GM12878 (cell line): ENCODE measurements at regions not wholly inside any gene's neighbourhood (a gene's known extent, or its start where the extent isn't known, plus 50 kb on each side); places are given as distances from the start of the nearest gene placed in this dataset.

Source experiments
- ATAC-seq: fragments of 200-7000 bp; cut with Tn5 transposase; 3 replicates; pipeline ENCODE4 v1.9.1; 2020; ENCODE audit warnings: mild to moderate bottlenecking, moderate library complexity
- BruUV-seq: library from RNA; stranded (reverse); fragments of 400-500 nt; replicated peaks from 2 replicates; lab custom pipeline; 2021; lab: Mats Ljungman, UMichigan
- CTCF ChIA-PET: fragments of 300-600 bp; sonication (Branson Sonifier 250); formaldehyde crosslinking; extraction: SDS; loops from one replicate; lab custom pipeline; 2021; ENCODE audit warnings: inconsistent platforms; lab: Yijun Ruan, JAX
- POLR2A ChIA-PET: fragments of 350-600 bp; formaldehyde crosslinking; extraction: SDS; loops from one replicate; lab custom pipeline; 2021; ENCODE audit warnings: inconsistent platforms; lab: Charles Lee
- RAD21 ChIA-PET: fragments of 300-600 bp; sonication (Branson Sonifier 250); formaldehyde crosslinking; loops from one replicate; lab custom pipeline; 2023; ENCODE audit warnings: antibody characterized with exemption; ENCODE audit not compliant: unreplicated experiment; lab: Charles Lee
- SMC1A ChIA-PET: fragments of 300-600 bp; sonication (Branson Sonifier 250); formaldehyde crosslinking; loops from one replicate; lab custom pipeline; 2023; ENCODE audit not compliant: unreplicated experiment, uncharacterized antibody; lab: Charles Lee
- DNase-seq: peaks from one replicate; pipeline ENCODE4 v3.0.0-alpha.2; 2011; ENCODE audit warnings: low read depth, low spot score
- FAIRE-seq: peaks from 3 replicates; lab custom pipeline; 2011; peaks lifted over from hg19 to GRCh38; lab: Jason Lieb, UNC
- H2AFZ ChIP-seq: 2 replicates; pipeline ENCODE4 v1.6.0; 2011; ENCODE audit warnings: low read depth, low read length, control low read depth; ENCODE audit not compliant: control insufficient read depth
- H3K27ac ChIP-seq: 2 replicates; pipeline ENCODE4 v1.5.1; 2011; ENCODE audit warnings: control low read depth; ENCODE audit not compliant: control insufficient read depth, insufficient read depth
- H3K27me3 ChIP-seq, 2 experiments: replicated peaks in 1 of 2; 2 replicates each; pipeline versions ENCODE4 v1.6.0 to v1.6.1; 2011; ENCODE audit warnings: low read length in 1 of 2; ENCODE audit not compliant: control insufficient read depth in 2 of 2, insufficient read depth in 2 of 2
- H3K36me3 ChIP-seq, 2 experiments: 2 replicates each; pipeline ENCODE4 v1.5.1; 2011; ENCODE audit warnings: low read length in 1 of 2; ENCODE audit not compliant: control insufficient read depth in 2 of 2, insufficient read depth in 2 of 2
- H3K4me1 ChIP-seq: 2 replicates; pipeline ENCODE4 v1.6.1; 2011; ENCODE audit warnings: mild to moderate bottlenecking, low read length, moderate library complexity, mixed read lengths; ENCODE audit not compliant: control insufficient read depth, insufficient read depth
- H3K4me2 ChIP-seq: 2 replicates; pipeline ENCODE4 v1.6.0; 2011; ENCODE audit warnings: control low read depth; ENCODE audit not compliant: control insufficient read depth, insufficient read depth
- H3K4me3 ChIP-seq: fragments of 200-600 bp; sonication (generic); 2 replicates; pipeline ENCODE4 v1.5.1; 2016
- H3K79me2 ChIP-seq: 2 replicates; pipeline ENCODE4 v1.6.0; 2011; ENCODE audit warnings: low read length; ENCODE audit not compliant: control insufficient read depth, insufficient read depth
- H3K9ac ChIP-seq: 2 replicates; pipeline ENCODE4 v1.8.0; 2011; ENCODE audit warnings: low read length, control low read depth, mixed read lengths; ENCODE audit not compliant: control insufficient read depth, insufficient read depth
- H3K9me3 ChIP-seq: replicated peaks from 3 replicates; pipeline ENCODE4 v1.5.1; 2011; ENCODE audit warnings: mild to moderate bottlenecking, low read length; ENCODE audit not compliant: control insufficient read depth, insufficient read depth
- H4K20me1 ChIP-seq: 2 replicates; pipeline ENCODE4 v1.6.0; 2011; ENCODE audit not compliant: control insufficient read depth, insufficient read depth
- CHD4 ChIP-seq: fragments of 200-600 bp; sonication (generic); IDR thresholded peaks from 2 replicates; pipeline ENCODE4 v1.6.1; 2016; ENCODE audit warnings: mild to moderate bottlenecking
- CREB1 ChIP-seq: IDR thresholded peaks from 2 replicates; pipeline ENCODE4 v1.6.1; 2012; ENCODE audit warnings: low read depth, mild to moderate bottlenecking, inconsistent platforms
- CREM ChIP-seq: IDR thresholded peaks from 2 replicates; pipeline ENCODE4 v1.6.1; 2014; ENCODE audit warnings: antibody characterized with exemption, low read depth
- EP300 ChIP-seq, 2 experiments: fragments of 150-350 bp in 1 of 2; IDR thresholded peaks; 2 replicates each; pipeline ENCODE4 v1.6.1; 2011 to 2012; ENCODE audit warnings: low read depth in 2 of 2, low read length in 2 of 2, borderline replicate concordance in 1 of 2, improper control_type of control experiment in 1 of 2, inconsistent platforms in 1 of 2; ENCODE audit not compliant: control insufficient read depth in 1 of 2
- NFIC ChIP-seq: IDR thresholded peaks from 2 replicates; pipeline ENCODE4 v1.6.1; 2012; ENCODE audit warnings: low read depth, mild to moderate bottlenecking, inconsistent platforms, low read length, moderate library complexity
- NFXL1 ChIP-seq: fragments of 450-650 bp; IDR thresholded peaks from 2 replicates; pipeline ENCODE4 v1.6.1; 2017; ENCODE audit warnings: antibody characterized with exemption, mild to moderate bottlenecking, borderline replicate concordance
- RBBP5 ChIP-seq: fragments of 200-600 bp; sonication (generic); conservative IDR thresholded peaks from 2 replicates; pipeline ENCODE4 v1.6.1; 2016
- RELA ChIP-seq: fragments of 450-650 bp; IDR thresholded peaks from 2 replicates; pipeline ENCODE4 v1.8.0; 2014; ENCODE audit warnings: borderline replicate concordance; ENCODE audit not compliant: partially characterized antibody
- RFX5 ChIP-seq: IDR thresholded peaks from 2 replicates; pipeline ENCODE4 v1.6.1; 2011; ENCODE audit warnings: low read depth, low read length, improper control_type of control experiment
- SMAD5 ChIP-seq: IDR thresholded peaks from 2 replicates; pipeline ENCODE4 v1.6.1; 2016; ENCODE audit warnings: antibody characterized with exemption, low read depth
- SREBF1 ChIP-seq: IDR thresholded peaks from 2 replicates; pipeline ENCODE4 v1.6.1; 2012; ENCODE audit warnings: mild to moderate bottlenecking, low read length
- TAF1 ChIP-seq: IDR thresholded peaks from 2 replicates; pipeline ENCODE4 v1.6.1; 2011; ENCODE audit warnings: mild to moderate bottlenecking, low read depth, low read length, borderline replicate concordance
- ZNF274 ChIP-seq: IDR thresholded peaks from one replicate; pipeline ENCODE4 v1.8.0; 2011; ENCODE audit not compliant: insufficient read length, insufficient read depth
- ZNF384 ChIP-seq: IDR thresholded peaks from 2 replicates; pipeline ENCODE4 v1.6.1; 2012; ENCODE audit warnings: low read depth, mild to moderate bottlenecking, low read length, improper control_type of control experiment, borderline replicate concordance
- WGBS: methylation state at CpG from one replicate; pipeline ENCODE4 v1.1.6; 2016; ENCODE audit warnings: low lambda C conversion rate; ENCODE audit not compliant: insufficient replicate concordance, insufficient coverage; ENCODE audit errors: missing lambda C conversion rate; 5-methylcytosine and 5-hydroxymethylcytosine counted together
- in situ Hi-C: fragments of 300-500 bp; cut with MboI; formaldehyde crosslinking; loops from 9 replicates; pipeline ENCODE4 v1.14.3; 2018; ENCODE audit warnings: mixed read lengths
- intact Hi-C: fragments of 100-400 bp; cut with micrococcal nuclease; formaldehyde crosslinking; loops from one replicate; pipeline ENCODE4 v1.14.2; 2022; ENCODE audit not compliant: unreplicated experiment
- TF ChIP-seq, protein P1 (sequence below): IDR thresholded peaks from 2 replicates; pipeline ENCODE4 v1.6.1; 2011; ENCODE audit warnings: borderline replicate concordance, low read depth, mild to moderate bottlenecking, moderate library complexity, mixed read lengths, low read length; ENCODE audit not compliant: insufficient read depth; ENCODE audit errors: extremely low read length
- TF ChIP-seq, protein P2 (sequence below): IDR thresholded peaks from 2 replicates; pipeline ENCODE4 v1.6.1; 2011; ENCODE audit warnings: low read depth, mild to moderate bottlenecking, low read length, moderate library complexity, borderline replicate concordance; ENCODE audit errors: extremely low read depth
- TF ChIP-seq, protein P3 (sequence below): fragments of 450-650 bp; IDR thresholded peaks from 2 replicates; pipeline ENCODE4 v1.6.1; 2017; ENCODE audit warnings: mild to moderate bottlenecking, moderate library complexity

DNA sequence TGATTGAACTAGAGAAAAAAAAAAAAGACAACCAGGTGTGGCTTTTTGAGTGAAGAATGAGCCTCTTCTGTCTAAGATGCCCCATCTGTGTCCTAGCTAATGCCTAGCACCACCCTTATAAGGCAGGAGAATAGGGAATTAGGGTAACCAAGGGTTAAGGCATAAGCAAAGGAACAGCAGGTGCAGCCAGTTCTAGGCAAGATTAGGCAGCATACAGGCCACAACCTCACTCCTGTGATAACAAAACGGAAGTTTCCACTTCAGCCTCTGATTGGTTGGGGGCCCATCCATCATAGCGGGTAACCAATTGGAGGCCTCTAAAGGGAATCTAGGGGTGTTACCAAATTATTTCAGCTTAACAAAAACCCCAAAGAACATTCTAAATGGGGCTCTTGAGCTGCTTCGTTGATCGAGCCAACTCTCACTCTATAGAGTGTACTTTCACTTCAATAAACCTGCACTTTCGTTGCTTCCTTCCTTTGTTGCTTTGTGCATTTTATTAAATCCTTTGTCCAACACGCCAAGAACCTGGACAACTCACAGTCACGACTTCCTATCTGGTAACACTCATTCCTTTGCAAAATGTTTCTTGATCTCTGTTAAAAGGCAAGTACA is 61.9 kb upstream of the TAGAP start:
- H4K20me1 ChIP-seq = no peaks in the 10 kb centered on the region
- peak overlapping the region; percentile 82 for H2AFZ ChIP-seq
- H3K79me2 ChIP-seq = no peaks in the 10 kb centered on the region
- H3K36me3 ChIP-seq = no peaks in the 10 kb centered on the region
- H3K4me3 ChIP-seq = peak overlapping the region; percentile 19; the same call in 1 of the 2 replicates
- no peaks in the 10 kb centered on the region for H3K9me3 ChIP-seq
- ChIA-PET POLR2A (interaction anchor here (0.6 to 8.3 kb wide), 13 partner anchors 10 to 107 kb away, joined by 3 to 79 read pairs (median 7); partner anchors contain the start of genes RSPH3 and TAGAP), CTCF (interaction anchor here (0.6 to 20.8 kb wide), 14 partner anchors 8 to 682 kb away, joined by 3 to 631 read pairs (median 6); partner anchors contain the start of genes RSPH3 and TAGAP), RAD21 (interaction anchor here (0.6 to 10.5 kb wide), 22 partner anchors 8 to 620 kb away, joined by 3 to 298 read pairs (median 6); partner anchors contain the start of genes RSPH3, SYTL3 and TAGAP), SMC1A (interaction anchor here (0.7 to 20.8 kb wide), 21 partner anchors 8 to 314 kb away, joined by 3 to 517 read pairs (median 5); partner anchors contain the start of genes RSPH3 and TAGAP)
- in situ Hi-C loops (loop anchor here (5.0 kb wide), 2 partner anchors 64 to 99 kb away; partner anchors contain the start of gene TAGAP), intact Hi-C loops (loop anchor here (10.0 kb wide), 1 partner anchor 292 kb away; the partner anchor contains the start of gene EZR)
- BruUV-seq = no TSS peak
- peak overlapping the region; percentile 44; the same call in 1 of the 2 replicates for H3K9ac ChIP-seq
- peak overlapping the region; percentile 75 for H3K27ac ChIP-seq
- H3K4me1 ChIP-seq = peaks cover 37% of the 10 kb centered on the region
- DNase-seq (peak; percentile 92), ATAC-seq (peak; percentile 85), FAIRE-seq (peak; percentile 62)
- 1% methylated on average over 7 of the region's 7 CpGs for WGBS
- no peaks in the 10 kb centered on the region for H3K27me3 ChIP-seq
- H3K4me2 ChIP-seq = peak overlapping the region; percentile 92
- TF ChIP-seq ZNF274 (no peak), EP300 (IDR thresholded peaks at IDR 0.05; ENCODE audit: borderline replicate concordance in 1 of 2, control insufficient read depth in 1 of 2, low read depth in 2 of 2, low read length in 2 of 2) (peak in 1 of 2 experiments; percentile 43; a peak in 1 of 4 replicates), NFIC (peak; percentile 6; the same call in 1 of the 2 replicates), CHD4 (no peak), RBBP5 (no peak), TAF1 (peak; percentile 77; the same call in 1 of the 2 replicates), NFXL1 (no peak), SREBF1 (no peak), RELA (no peak), ZNF384 (peak; percentile 6; the same call in 1 of the 2 replicates), CREM (peak; percentile 35; the same call in 1 of the 2 replicates), SMAD5 (no peak), RFX5 (no peak), CREB1 (peak; percentile 64; the same call in 1 of the 2 replicates)
- TF ChIP-seq, protein P1, sequence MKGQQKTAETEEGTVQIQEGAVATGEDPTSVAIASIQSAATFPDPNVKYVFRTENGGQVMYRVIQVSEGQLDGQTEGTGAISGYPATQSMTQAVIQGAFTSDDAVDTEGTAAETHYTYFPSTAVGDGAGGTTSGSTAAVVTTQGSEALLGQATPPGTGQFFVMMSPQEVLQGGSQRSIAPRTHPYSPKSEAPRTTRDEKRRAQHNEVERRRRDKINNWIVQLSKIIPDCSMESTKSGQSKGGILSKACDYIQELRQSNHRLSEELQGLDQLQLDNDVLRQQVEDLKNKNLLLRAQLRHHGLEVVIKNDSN = no peak
- TF ChIP-seq, protein P2, sequence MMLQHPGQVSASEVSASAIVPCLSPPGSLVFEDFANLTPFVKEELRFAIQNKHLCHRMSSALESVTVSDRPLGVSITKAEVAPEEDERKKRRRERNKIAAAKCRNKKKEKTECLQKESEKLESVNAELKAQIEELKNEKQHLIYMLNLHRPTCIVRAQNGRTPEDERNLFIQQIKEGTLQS = no peak
- TF ChIP-seq, protein P3, sequence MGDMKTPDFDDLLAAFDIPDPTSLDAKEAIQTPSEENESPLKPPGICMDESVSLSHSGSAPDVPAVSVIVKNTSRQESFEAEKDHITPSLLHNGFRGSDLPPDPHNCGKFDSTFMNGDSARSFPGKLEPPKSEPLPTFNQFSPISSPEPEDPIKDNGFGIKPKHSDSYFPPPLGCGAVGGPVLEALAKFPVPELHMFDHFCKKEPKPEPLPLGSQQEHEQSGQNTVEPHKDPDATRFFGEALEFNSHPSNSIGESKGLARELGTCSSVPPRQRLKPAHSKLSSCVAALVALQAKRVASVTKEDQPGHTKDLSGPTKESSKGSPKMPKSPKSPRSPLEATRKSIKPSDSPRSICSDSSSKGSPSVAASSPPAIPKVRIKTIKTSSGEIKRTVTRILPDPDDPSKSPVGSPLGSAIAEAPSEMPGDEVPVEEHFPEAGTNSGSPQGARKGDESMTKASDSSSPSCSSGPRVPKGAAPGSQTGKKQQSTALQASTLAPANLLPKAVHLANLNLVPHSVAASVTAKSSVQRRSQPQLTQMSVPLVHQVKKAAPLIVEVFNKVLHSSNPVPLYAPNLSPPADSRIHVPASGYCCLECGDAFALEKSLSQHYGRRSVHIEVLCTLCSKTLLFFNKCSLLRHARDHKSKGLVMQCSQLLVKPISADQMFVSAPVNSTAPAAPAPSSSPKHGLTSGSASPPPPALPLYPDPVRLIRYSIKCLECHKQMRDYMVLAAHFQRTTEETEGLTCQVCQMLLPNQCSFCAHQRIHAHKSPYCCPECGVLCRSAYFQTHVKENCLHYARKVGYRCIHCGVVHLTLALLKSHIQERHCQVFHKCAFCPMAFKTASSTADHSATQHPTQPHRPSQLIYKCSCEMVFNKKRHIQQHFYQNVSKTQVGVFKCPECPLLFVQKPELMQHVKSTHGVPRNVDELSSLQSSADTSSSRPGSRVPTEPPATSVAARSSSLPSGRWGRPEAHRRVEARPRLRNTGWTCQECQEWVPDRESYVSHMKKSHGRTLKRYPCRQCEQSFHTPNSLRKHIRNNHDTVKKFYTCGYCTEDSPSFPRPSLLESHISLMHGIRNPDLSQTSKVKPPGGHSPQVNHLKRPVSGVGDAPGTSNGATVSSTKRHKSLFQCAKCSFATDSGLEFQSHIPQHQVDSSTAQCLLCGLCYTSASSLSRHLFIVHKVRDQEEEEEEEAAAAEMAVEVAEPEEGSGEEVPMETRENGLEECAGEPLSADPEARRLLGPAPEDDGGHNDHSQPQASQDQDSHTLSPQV = no peak
